Left lung (tissue), 4 donors: ENCODE measurements at regions not wholly inside any gene's neighbourhood (a gene's known extent, or its start where the extent isn't known, plus 50 kb on each side); places are given as distances from the start of the nearest gene placed in this dataset.

Source experiments
- ATAC-seq: fragments of 200-7000 bp; cut with Tn5 transposase; one replicate; pipeline ENCODE4 v1.9.1; 2020; ENCODE audit warnings: moderate library complexity
- DNase-seq, 4 donors: peaks; one replicate each; pipeline ENCODE4 v3.0.0-alpha.2; 2013 to 2020
- H3K27ac ChIP-seq, 2 donors: fragments of 200-600 bp; sonication (generic) in 1 of 2; one replicate each; pipeline versions ENCODE4 v1.5.0 to v1.8.0; 2020 to 2021
- H3K27me3 ChIP-seq, 2 donors: fragments of 200-600 bp; sonication (generic) in 1 of 2; one replicate each; pipeline versions ENCODE4 v1.5.0 to v1.8.0; 2020 to 2021
- H3K36me3 ChIP-seq, 2 donors: fragments of 200-600 bp; sonication (generic) in 1 of 2; one replicate each; pipeline versions ENCODE4 v1.5.0 to v1.8.0; 2020 to 2021
- H3K4me1 ChIP-seq, 2 donors: fragments of 200-600 bp; one replicate each; pipeline ENCODE4 v1.8.0; 2021
- H3K4me3 ChIP-seq, 2 donors: fragments of 200-600 bp; sonication (generic) in 1 of 2; one replicate each; pipeline versions ENCODE4 v1.5.0 to v1.8.0; 2020 to 2021; ENCODE audit warnings: mild to moderate bottlenecking in 1 of 2
- H3K9me3 ChIP-seq, 2 donors: fragments of 200-600 bp; sonication (generic) in 1 of 2; one replicate each; pipeline versions ENCODE4 v1.5.0 to v1.8.0; 2020 to 2021
- intact Hi-C, 2 donors: fragments of 100-400 bp; cut with DNase I; formaldehyde crosslinking; loops; one replicate each; pipeline versions ENCODE4 v1.11.2 to v1.14.2; 2022
- TF ChIP-seq, protein P1 (sequence below), 2 donors: fragments of 200-600 bp; sonication (generic) in 1 of 2; IDR thresholded peaks; one replicate each; pipeline versions ENCODE4 v1.5.0 to v1.8.0; 2021; ENCODE audit warnings: antibody characterized with exemption in 2 of 2
- donor health status: DM: no; HTN: yes; CAD: no.
- donor health status: DM: no; HTN: no; CAD: no.

DNA sequence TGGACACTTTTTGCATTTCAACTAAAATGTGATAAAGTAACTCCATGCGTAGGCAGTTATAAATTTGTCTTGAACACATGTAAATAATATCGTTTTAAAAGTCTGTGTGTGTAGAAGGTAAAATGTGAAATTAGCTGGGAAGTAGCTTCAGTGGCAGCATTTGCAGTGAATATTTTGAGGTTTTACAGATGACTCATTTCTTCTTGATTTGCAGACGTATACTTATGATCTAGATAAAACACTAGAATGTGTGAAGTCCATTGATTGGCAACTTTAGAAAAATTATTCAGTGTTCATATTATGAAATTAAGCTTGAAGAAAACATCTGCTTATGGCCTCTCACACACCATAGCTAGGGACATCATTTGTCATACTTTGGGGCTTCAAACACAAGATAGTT, 788.6 kb upstream of the NOVA1 start:
- DNase-seq (no peak), ATAC-seq (no peak)
- Histone ChIP-seq H3K36me3 (no peaks in the 10 kb centered on the region), H3K9me3 (no peaks in the 10 kb centered on the region), H3K27ac (no peak overlapping the region), H3K27me3 (no peaks in the 10 kb centered on the region), H3K4me3 (no peak overlapping the region), H3K4me1 (no peaks in the 10 kb centered on the region)
- intact Hi-C loops, result no loop called here
- TF ChIP-seq, protein P1, sequence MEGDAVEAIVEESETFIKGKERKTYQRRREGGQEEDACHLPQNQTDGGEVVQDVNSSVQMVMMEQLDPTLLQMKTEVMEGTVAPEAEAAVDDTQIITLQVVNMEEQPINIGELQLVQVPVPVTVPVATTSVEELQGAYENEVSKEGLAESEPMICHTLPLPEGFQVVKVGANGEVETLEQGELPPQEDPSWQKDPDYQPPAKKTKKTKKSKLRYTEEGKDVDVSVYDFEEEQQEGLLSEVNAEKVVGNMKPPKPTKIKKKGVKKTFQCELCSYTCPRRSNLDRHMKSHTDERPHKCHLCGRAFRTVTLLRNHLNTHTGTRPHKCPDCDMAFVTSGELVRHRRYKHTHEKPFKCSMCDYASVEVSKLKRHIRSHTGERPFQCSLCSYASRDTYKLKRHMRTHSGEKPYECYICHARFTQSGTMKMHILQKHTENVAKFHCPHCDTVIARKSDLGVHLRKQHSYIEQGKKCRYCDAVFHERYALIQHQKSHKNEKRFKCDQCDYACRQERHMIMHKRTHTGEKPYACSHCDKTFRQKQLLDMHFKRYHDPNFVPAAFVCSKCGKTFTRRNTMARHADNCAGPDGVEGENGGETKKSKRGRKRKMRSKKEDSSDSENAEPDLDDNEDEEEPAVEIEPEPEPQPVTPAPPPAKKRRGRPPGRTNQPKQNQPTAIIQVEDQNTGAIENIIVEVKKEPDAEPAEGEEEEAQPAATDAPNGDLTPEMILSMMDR (IDR thresholded peaks at IDR 0.05), result no peak

DNA sequence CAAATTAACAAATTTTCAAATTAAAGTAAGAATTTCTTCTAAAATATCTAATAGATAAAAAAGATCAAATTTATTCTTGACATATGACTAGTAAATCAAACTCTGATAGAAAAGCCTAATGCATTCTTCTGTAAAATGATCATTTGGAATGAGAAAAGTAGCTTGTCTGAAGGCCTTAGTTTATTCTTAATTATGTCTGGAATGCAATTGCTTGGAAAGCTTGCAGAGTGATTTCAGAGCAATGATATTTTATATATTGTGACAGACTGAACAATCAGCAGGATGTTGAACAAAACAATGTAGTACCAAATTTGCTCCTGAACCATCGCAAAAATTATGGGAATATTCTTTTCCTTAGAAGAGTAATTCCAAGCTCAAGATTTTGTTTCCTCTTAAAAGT, 789.6 kb upstream of the NOVA1 start:
- Histone ChIP-seq H3K9me3 (no peaks in the 10 kb centered on the region), H3K27me3 (no peaks in the 10 kb centered on the region), H3K27ac (no peak overlapping the region), H3K4me3 (no peak overlapping the region), H3K4me1 (no peaks in the 10 kb centered on the region), H3K36me3 (no peaks in the 10 kb centered on the region)
- ATAC-seq, result no peak
- DNase-seq, result no peak
- TF ChIP-seq, protein P1 (IDR thresholded peaks at IDR 0.05), result no peak
- intact Hi-C loops, result no loop called here

DNA sequence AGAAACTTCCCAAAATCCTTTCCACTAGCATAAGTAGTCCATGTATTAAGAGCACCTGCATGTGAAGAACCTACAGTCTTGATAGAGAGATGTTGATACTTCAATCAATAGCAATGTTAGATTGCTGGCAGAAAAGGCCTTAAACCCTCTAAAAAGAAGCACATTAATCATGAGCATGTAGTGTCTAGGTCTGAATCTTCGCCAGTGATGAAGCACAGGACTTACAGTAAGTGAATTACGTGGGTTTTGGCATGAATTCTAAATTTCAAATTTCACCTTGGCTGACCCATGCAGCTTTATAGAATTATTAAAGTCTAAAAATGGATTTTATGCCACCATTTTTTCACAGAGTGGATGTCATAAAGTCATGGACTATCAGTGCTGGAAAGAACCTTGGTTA, 791.6 kb upstream of the NOVA1 start:
- Histone ChIP-seq H3K9me3 (no peaks in the 10 kb centered on the region), H3K27ac (no peak overlapping the region), H3K36me3 (no peaks in the 10 kb centered on the region), H3K27me3 (no peaks in the 10 kb centered on the region), H3K4me3 (no peak overlapping the region), H3K4me1 (no peaks in the 10 kb centered on the region)
- no peak for DNase-seq
- intact Hi-C loops, result no loop called here
- ATAC-seq, result no peak
- TF ChIP-seq, protein P1 (IDR thresholded peaks at IDR 0.05), result no peak

DNA sequence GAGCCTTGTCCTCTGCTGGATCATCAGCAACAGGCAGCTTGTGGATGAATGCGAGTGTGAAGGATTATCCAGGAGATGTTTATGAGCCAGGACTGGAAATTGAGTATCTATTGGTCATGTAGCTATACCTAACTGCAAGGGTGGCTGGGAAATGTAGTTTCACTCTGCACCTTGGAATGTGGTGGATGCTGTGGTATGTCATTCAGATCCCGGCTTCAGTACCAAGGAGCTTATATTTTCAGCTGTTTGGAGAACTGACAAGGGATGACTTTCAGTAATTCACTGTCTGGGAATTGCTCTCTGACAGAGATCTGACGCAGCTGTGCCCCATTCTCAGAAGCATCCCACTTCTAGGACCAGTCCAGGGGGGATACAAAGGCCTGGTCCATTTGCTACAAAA, 792.3 kb upstream of the NOVA1 start:
- DNase-seq (no peak), ATAC-seq (no peak)
- H3K36me3 ChIP-seq, result no peaks in the 10 kb centered on the region
- no peak overlapping the region for H3K4me3 ChIP-seq
- TF ChIP-seq, protein P1 (IDR thresholded peaks at IDR 0.05), result no peak
- intact Hi-C loops, result no loop called here
- no peaks in the 10 kb centered on the region for H3K4me1 ChIP-seq
- H3K9me3 ChIP-seq, result no peaks in the 10 kb centered on the region
- H3K27me3 ChIP-seq, result no peaks in the 10 kb centered on the region
- H3K27ac ChIP-seq, result no peak overlapping the region

DNA sequence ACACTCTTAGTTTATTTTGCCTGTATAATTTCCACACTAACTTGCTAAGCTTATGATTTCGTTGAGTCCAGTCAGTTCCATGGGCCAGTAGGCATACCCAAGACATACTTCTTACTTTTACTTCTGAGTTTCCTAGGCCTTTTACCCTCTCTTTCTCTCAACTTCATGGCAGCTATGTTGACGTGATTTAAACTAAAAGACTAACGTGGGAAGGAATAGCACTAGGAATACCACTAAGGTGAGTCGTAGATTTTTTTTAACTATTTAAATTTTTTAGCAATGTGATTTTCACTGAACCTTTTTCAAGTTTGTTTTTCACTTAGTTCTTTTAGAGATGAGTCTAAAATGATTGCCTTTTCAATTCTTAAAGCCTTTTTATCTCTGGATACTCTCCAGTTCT, 793.5 kb upstream of the NOVA1 start:
- ATAC-seq, result no peak
- H3K4me3 ChIP-seq, result no peak overlapping the region
- no peak overlapping the region for H3K27ac ChIP-seq
- H3K27me3 ChIP-seq, result no peaks in the 10 kb centered on the region
- TF ChIP-seq, protein P1 (IDR thresholded peaks at IDR 0.05), result no peak
- intact Hi-C loops, result no loop called here
- H3K9me3 ChIP-seq, result no peaks in the 10 kb centered on the region
- H3K4me1 ChIP-seq, result no peaks in the 10 kb centered on the region
- no peaks in the 10 kb centered on the region for H3K36me3 ChIP-seq
- DNase-seq, result no peak
